ENCODE measurements at regions not wholly inside any gene's neighbourhood (a gene's known extent, or its start where the extent isn't known, plus 50 kb on each side); places are given as distances from the start of the nearest gene placed in this dataset.

GRCh38 chr2:143934626-143935481, 585.1 kb downstream of the ZEB2 start:
- no peak for TF ChIP-seq CTCF (IDR thresholded peaks at IDR 0.05)
- Mint-ChIP-seq H3K9me3 (peaks cover 6% of the 10 kb centered on the region), H3K27ac (no peak overlapping the region), H3K4me1 (peaks cover 36% of the 10 kb centered on the region), H3K36me3 (ENCODE audit: low read depth) (no peaks in the 10 kb centered on the region), H3K27me3 (ENCODE audit: low read depth, poor library complexity) (peaks cover 32% of the 10 kb centered on the region), H3K4me3 (no peak overlapping the region)
- no peak for DNase-seq

- DNase-seq, result no peak
Observed at GRCh38 chr2:143933946-143934569, 585.9 kb downstream of the ZEB2 start.

GRCh38 chr2:143930891-143931290, 589.0 kb downstream of the ZEB2 start:
- no peaks in the 10 kb centered on the region for H3K36me3 Mint-ChIP-seq (ENCODE audit: low read depth)
- no peak for TF ChIP-seq CTCF (IDR thresholded peaks at IDR 0.05)

More at GRCh38 chr2:143933946-143934569, 585.9 kb downstream of the ZEB2 start:
- peaks cover 6% of the 10 kb centered on the region for H3K9me3 Mint-ChIP-seq
- no peaks in the 10 kb centered on the region for H3K36me3 Mint-ChIP-seq (ENCODE audit: low read depth)
- peaks cover 30% of the 10 kb centered on the region for H3K4me1 Mint-ChIP-seq
- no peak for TF ChIP-seq CTCF (IDR thresholded peaks at IDR 0.05)
- H3K27ac Mint-ChIP-seq, result no peak overlapping the region
- peaks cover 34% of the 10 kb centered on the region for H3K27me3 Mint-ChIP-seq (ENCODE audit: low read depth, poor library complexity)
- no peak overlapping the region for H3K4me3 Mint-ChIP-seq

GRCh38 chr2:143928613-143929012, 591.3 kb downstream of the ZEB2 start:
- peaks cover 6% of the 10 kb centered on the region for H3K27me3 Mint-ChIP-seq (ENCODE audit: low read depth, poor library complexity)
- peaks cover 11% of the 10 kb centered on the region for H3K9me3 Mint-ChIP-seq
- peaks cover 4% of the 10 kb centered on the region for H3K36me3 Mint-ChIP-seq (ENCODE audit: low read depth)
- no peak overlapping the region for H3K27ac Mint-ChIP-seq
- DNase-seq, result no peak
- H3K4me1 Mint-ChIP-seq, result no peaks in the 10 kb centered on the region
- TF ChIP-seq CTCF (IDR thresholded peaks at IDR 0.05), result no peak
- H3K4me3 Mint-ChIP-seq, result no peak overlapping the region

More at GRCh38 chr2:143930891-143931290, 589.0 kb downstream of the ZEB2 start:
- DNase-seq, result no peak
- H3K9me3 Mint-ChIP-seq, result peaks cover 6% of the 10 kb centered on the region
- no peak overlapping the region for H3K4me3 Mint-ChIP-seq
- H3K27ac Mint-ChIP-seq, result no peak overlapping the region
- H3K4me1 Mint-ChIP-seq, result peaks cover 14% of the 10 kb centered on the region
- H3K27me3 Mint-ChIP-seq (ENCODE audit: low read depth, poor library complexity), result peaks cover 12% of the 10 kb centered on the region

GRCh38 chr2:143928184-143928583, 591.7 kb downstream of the ZEB2 start:
- H3K9me3 Mint-ChIP-seq, result peaks cover 14% of the 10 kb centered on the region
- TF ChIP-seq CTCF (IDR thresholded peaks at IDR 0.05), result no peak
- H3K4me1 Mint-ChIP-seq, result no peaks in the 10 kb centered on the region
- no peak overlapping the region for H3K4me3 Mint-ChIP-seq
- H3K36me3 Mint-ChIP-seq (ENCODE audit: low read depth), result peaks cover 4% of the 10 kb centered on the region
- H3K27ac Mint-ChIP-seq, result no peak overlapping the region
- no peak for DNase-seq
- H3K27me3 Mint-ChIP-seq (ENCODE audit: low read depth, poor library complexity), result peaks cover 6% of the 10 kb centered on the region
